ENCODE measurements at regions not wholly inside any gene's neighbourhood (a gene's known extent, or its start where the extent isn't known, plus 50 kb on each side); places are given as distances from the start of the nearest gene placed in this dataset.

DNA sequence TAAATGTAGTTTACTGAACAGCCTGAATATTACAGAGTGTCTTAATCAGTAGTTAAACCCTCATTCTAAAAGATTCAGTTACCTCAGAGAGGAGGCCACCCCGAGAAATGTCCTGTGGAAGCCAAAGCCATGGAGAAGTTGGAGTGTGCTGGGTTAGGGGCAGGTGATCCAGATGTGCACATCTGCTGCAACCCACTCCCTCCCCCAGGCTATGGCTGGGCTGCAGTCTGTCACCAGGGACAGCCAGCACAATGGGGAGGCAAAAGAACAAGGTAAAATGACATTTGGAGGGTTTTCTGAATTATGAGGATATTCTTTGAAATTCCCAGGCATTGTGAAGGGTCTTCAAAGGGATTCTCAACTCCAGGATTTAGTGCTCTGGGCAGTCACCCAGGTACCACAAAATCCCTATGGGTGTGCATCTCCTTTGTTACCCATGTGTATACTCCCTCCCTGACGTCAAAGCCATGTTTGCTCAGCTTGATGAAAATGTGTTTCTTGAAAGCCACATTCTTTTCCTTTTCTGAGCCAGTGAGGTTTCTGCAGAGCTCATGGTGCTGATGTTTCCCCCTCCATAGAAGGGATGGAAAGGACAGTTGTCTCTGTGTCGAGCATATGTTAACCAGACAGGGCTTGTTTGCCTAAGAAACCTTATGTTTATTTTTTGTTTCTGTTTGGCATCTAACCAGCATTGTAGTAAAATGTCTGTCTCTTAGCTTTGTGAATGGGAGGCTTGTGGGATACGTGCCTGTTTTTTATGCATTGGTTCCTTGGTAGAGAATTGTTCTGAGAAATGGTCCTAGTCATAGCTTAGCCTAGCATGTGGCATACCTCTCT, 212.3 kb upstream of the TBX18 start:
- in situ Hi-C loops (cut with MboI; ENCODE audit: low sequenced_read_pairs) = no loop called here

More for the DNA sequence above, 212.3 kb upstream of the TBX18 start:
- Histone ChIP-seq H3K56ac (ENCODE audit: extremely low read depth, insufficient read depth, low read length) (no peak overlapping the region), H3K36me3 (ENCODE audit: control insufficient read depth, insufficient read depth, low read length) (no peaks in the 10 kb centered on the region), H3K4me2 (ENCODE audit: low read depth, low read length) (no peak overlapping the region), H3K9me1 (ENCODE audit: insufficient read depth, low read length) (no peaks in the 10 kb centered on the region), H3K18ac (ENCODE audit: low read depth, low read length) (no peak overlapping the region), H3K4me3 (ENCODE audit: insufficient read depth, low read depth, low read length) (no peak overlapping the region), H3K27ac (ENCODE audit: insufficient read depth, low read length) (no peak overlapping the region), H3K9me3 (ENCODE audit: control insufficient read depth, insufficient read depth, low read length) (peaks cover 2% of the 10 kb centered on the region; the same call in 1 of the 2 replicates), H3K4me1 (ENCODE audit: control insufficient read depth, insufficient read depth, low read length) (no peaks in the 10 kb centered on the region), H4K8ac (ENCODE audit: low read depth in 2 of 2, low read length in 2 of 2) (no peak overlapping the region), H3K14ac (replicated peaks; ENCODE audit: low read depth, low read length) (no peak overlapping the region), H3K79me1 (ENCODE audit: low read depth in 1 of 2, low read length in 2 of 2) (no peaks in the 10 kb centered on the region), H4K91ac (ENCODE audit: insufficient read depth, low read depth, low read length) (no peak overlapping the region), H2BK15ac (ENCODE audit: low read depth, low read length) (no peak overlapping the region), H2AK9ac (replicated peaks; ENCODE audit: low read depth, low read length, poor library complexity) (no peak overlapping the region), H2BK120ac (ENCODE audit: low read depth, low read length) (no peak overlapping the region), H4K20me1 (ENCODE audit: insufficient read depth, low read length) (no peaks in the 10 kb centered on the region), H2BK20ac (ENCODE audit: low read depth, low read length) (no peak overlapping the region), H2AK5ac (ENCODE audit: low read depth, low read length) (no peak overlapping the region), H3K9ac (ENCODE audit: low read depth, low read length) (no peak overlapping the region), H2AFZ (replicated peaks; ENCODE audit: low read length, poor library complexity) (no peak overlapping the region), H3K4ac (ENCODE audit: low read depth, low read length) (no peak overlapping the region), H2BK5ac (ENCODE audit: low read depth, low read length, poor library complexity, severe bottlenecking) (no peak overlapping the region), H3K27me3 (ENCODE audit: control insufficient read depth, insufficient read depth, low read length) (no peaks in the 10 kb centered on the region), H3K23ac (ENCODE audit: low read depth, low read length) (no peak overlapping the region), H4K5ac (ENCODE audit: low read depth, low read length) (no peak overlapping the region)
- intact Hi-C loops (cut with micrococcal nuclease) = no loop called here
- ATAC-seq (ENCODE audit: low read depth) = no peak
- CTCF ChIA-PET = no interaction called here
- WGBS, 2 experiments (ENCODE audit: extremely low coverage in 2 of 2, insufficient read length in 1 of 2) = no CpG with 5 or more reads among the region's 4 CpGs
- dilution Hi-C loops (cut with HindIII; ENCODE audit: low sequenced_read_pairs, unreplicated experiment) = no loop called here
- BruUV-seq (replicated peaks) = no TSS peak
- TF ChIP-seq FOS (IDR thresholded peaks at IDR 0.05; ENCODE audit: low read depth, low read length) (no peak), MAFK (IDR thresholded peaks at IDR 0.05; ENCODE audit: low read depth, low read length) (no peak), RCOR1 (IDR thresholded peaks at IDR 0.05; ENCODE audit: insufficient replicate concordance, low read length) (no peak), MXI1 (IDR thresholded peaks at IDR 0.05; ENCODE audit: borderline replicate concordance, low read depth, low read length) (no peak), BHLHE40 (IDR thresholded peaks at IDR 0.05; ENCODE audit: low read depth, low read length) (no peak), SMC3 (IDR thresholded peaks at IDR 0.05; ENCODE audit: low read depth, low read length) (no peak), NFE2L2 (IDR thresholded peaks at IDR 0.05; ENCODE audit: low read depth, low read length) (no peak), CEBPB (IDR thresholded peaks at IDR 0.05; ENCODE audit: low read depth, low read length) (no peak)
- TF ChIP-seq, protein P1, sequence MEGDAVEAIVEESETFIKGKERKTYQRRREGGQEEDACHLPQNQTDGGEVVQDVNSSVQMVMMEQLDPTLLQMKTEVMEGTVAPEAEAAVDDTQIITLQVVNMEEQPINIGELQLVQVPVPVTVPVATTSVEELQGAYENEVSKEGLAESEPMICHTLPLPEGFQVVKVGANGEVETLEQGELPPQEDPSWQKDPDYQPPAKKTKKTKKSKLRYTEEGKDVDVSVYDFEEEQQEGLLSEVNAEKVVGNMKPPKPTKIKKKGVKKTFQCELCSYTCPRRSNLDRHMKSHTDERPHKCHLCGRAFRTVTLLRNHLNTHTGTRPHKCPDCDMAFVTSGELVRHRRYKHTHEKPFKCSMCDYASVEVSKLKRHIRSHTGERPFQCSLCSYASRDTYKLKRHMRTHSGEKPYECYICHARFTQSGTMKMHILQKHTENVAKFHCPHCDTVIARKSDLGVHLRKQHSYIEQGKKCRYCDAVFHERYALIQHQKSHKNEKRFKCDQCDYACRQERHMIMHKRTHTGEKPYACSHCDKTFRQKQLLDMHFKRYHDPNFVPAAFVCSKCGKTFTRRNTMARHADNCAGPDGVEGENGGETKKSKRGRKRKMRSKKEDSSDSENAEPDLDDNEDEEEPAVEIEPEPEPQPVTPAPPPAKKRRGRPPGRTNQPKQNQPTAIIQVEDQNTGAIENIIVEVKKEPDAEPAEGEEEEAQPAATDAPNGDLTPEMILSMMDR (conservative IDR thresholded peaks at IDR 0.05; ENCODE audit: low read depth, low read length) = no peak
- TF ChIP-seq, protein P2, sequence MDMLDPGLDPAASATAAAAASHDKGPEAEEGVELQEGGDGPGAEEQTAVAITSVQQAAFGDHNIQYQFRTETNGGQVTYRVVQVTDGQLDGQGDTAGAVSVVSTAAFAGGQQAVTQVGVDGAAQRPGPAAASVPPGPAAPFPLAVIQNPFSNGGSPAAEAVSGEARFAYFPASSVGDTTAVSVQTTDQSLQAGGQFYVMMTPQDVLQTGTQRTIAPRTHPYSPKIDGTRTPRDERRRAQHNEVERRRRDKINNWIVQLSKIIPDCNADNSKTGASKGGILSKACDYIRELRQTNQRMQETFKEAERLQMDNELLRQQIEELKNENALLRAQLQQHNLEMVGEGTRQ (IDR thresholded peaks at IDR 0.05; ENCODE audit: low read depth, low read length) = no peak
- TF ChIP-seq, protein P3, sequence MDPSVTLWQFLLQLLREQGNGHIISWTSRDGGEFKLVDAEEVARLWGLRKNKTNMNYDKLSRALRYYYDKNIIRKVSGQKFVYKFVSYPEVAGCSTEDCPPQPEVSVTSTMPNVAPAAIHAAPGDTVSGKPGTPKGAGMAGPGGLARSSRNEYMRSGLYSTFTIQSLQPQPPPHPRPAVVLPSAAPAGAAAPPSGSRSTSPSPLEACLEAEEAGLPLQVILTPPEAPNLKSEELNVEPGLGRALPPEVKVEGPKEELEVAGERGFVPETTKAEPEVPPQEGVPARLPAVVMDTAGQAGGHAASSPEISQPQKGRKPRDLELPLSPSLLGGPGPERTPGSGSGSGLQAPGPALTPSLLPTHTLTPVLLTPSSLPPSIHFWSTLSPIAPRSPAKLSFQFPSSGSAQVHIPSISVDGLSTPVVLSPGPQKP (IDR thresholded peaks at IDR 0.05; ENCODE audit: borderline replicate concordance, low read depth, low read length) = no peak
- DNase-seq = no peak
- POLR2A ChIA-PET (ENCODE audit: unreplicated experiment) = no interaction called here

Measured in IMR-90 (cell line).